ENCODE measurements at regions not wholly inside any gene's neighbourhood (a gene's known extent, or its start where the extent isn't known, plus 50 kb on each side); places are given as distances from the start of the nearest gene placed in this dataset.

DNA sequence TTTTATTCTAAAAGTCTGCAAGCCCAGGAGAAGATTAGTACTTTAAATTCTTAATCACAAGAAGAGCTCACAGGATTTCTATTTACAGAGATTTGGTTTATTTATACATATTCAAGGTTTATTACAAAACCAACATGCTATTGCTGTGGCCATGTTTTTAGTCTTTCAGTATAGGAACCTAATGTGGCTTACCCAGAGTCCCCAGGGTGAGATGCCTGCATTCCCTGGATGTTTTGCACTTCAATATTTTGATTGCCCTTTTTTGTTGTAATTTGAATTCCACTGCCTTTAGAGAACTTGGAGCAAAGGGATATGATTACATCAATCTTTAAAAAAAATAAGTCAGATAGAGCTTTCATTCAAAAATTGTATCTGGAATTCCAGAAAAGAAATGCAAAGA lies 146.0 kb upstream of the FRMPD4 start:
- Histone ChIP-seq H3K27ac (no peak overlapping the region), H3K36me3 (no peaks in the 10 kb centered on the region), H3K27me3 (no peaks in the 10 kb centered on the region), H3K9me3 (no peaks in the 10 kb centered on the region), H3K4me3 (no peak overlapping the region), H3K4me1 (no peaks in the 10 kb centered on the region)
- in situ Hi-C loops (cut with MboI; ENCODE audit: low pct_ligation_motif_present in 1 of 4, low pct_unique_long_range_greater_than_20kb in 1 of 4, low sequenced_read_pairs in 3 of 4) (no loop called here), intact Hi-C loops (cut with DNase I; ENCODE audit: low total_unique reads) (no loop called here)
- TF ChIP-seq CTCF (IDR thresholded peaks at IDR 0.05) (no peak), EP300 (IDR thresholded peaks at IDR 0.05; ENCODE audit: low read depth) (no peak), POLR2A (IDR thresholded peaks at IDR 0.05) (no peak), POLR2AphosphoS5 (IDR thresholded peaks at IDR 0.05) (no peak)
- no peak for DNase-seq

GRCh38 chrX:11995146-11995545 lies 143.1 kb upstream of the FRMPD4 start:
- WGBS, 2 donors (ENCODE audit: low coverage in 1 of 2) = 0 to 12% methylated on average over 1 of the region's 1 CpG
- H3K4me3 ChIP-seq = no peak overlapping the region
- no peak for TF ChIP-seq POLR2A (IDR thresholded peaks at IDR 0.05)
- no peak for TF ChIP-seq EP300 (IDR thresholded peaks at IDR 0.05; ENCODE audit: low read depth)
- no peak for TF ChIP-seq CTCF (IDR thresholded peaks at IDR 0.05)
- no peak for TF ChIP-seq POLR2AphosphoS5 (IDR thresholded peaks at IDR 0.05)
- intact Hi-C loops (cut with DNase I; ENCODE audit: low total_unique reads) = no loop called here
- H3K27me3 ChIP-seq = no peaks in the 10 kb centered on the region
- DNase-seq = no peak
- no peaks in the 10 kb centered on the region for H3K36me3 ChIP-seq
- no peak overlapping the region for H3K27ac ChIP-seq
- in situ Hi-C loops (cut with MboI; ENCODE audit: low pct_ligation_motif_present in 1 of 4, low pct_unique_long_range_greater_than_20kb in 1 of 4, low sequenced_read_pairs in 3 of 4) = no loop called here
- no peaks in the 10 kb centered on the region for H3K4me1 ChIP-seq
- H3K9me3 ChIP-seq = no peaks in the 10 kb centered on the region

GRCh38 chrX:11996810-11997209 lies 141.5 kb upstream of the FRMPD4 start:
- Histone ChIP-seq H3K27me3 (no peaks in the 10 kb centered on the region), H3K27ac (no peak overlapping the region), H3K4me1 (no peaks in the 10 kb centered on the region), H3K4me3 (no peak overlapping the region), H3K9me3 (no peaks in the 10 kb centered on the region), H3K36me3 (no peaks in the 10 kb centered on the region)
- 43% methylated on average over 2 of the region's 2 CpGs; no CpG with 5 or more reads in 1 of the 2 donors for WGBS, 2 donors (ENCODE audit: low coverage in 1 of 2)
- intact Hi-C loops (cut with DNase I; ENCODE audit: low total_unique reads) (no loop called here), in situ Hi-C loops (cut with MboI; ENCODE audit: low pct_ligation_motif_present in 1 of 4, low pct_unique_long_range_greater_than_20kb in 1 of 4, low sequenced_read_pairs in 3 of 4) (no loop called here)
- no peak for DNase-seq
- TF ChIP-seq POLR2AphosphoS5 (IDR thresholded peaks at IDR 0.05) (no peak), POLR2A (IDR thresholded peaks at IDR 0.05) (no peak), CTCF (IDR thresholded peaks at IDR 0.05) (no peak), EP300 (IDR thresholded peaks at IDR 0.05; ENCODE audit: low read depth) (no peak)

- H3K9me3 ChIP-seq = no peaks in the 10 kb centered on the region
- H3K27me3 ChIP-seq = no peaks in the 10 kb centered on the region
- H3K4me3 ChIP-seq = no peak overlapping the region
- in situ Hi-C loops (cut with MboI; ENCODE audit: low pct_ligation_motif_present in 1 of 4, low pct_unique_long_range_greater_than_20kb in 1 of 4, low sequenced_read_pairs in 3 of 4) = no loop called here
- no peaks in the 10 kb centered on the region for H3K36me3 ChIP-seq
- no peak overlapping the region for H3K27ac ChIP-seq
- intact Hi-C loops (cut with DNase I; ENCODE audit: low total_unique reads) = no loop called here
- 42% methylated on average over 2 of the region's 2 CpGs; no CpG with 5 or more reads in 1 of the 2 donors for WGBS, 2 donors (ENCODE audit: low coverage in 1 of 2)
- no peak for TF ChIP-seq POLR2AphosphoS5 (IDR thresholded peaks at IDR 0.05)
- TF ChIP-seq EP300 (IDR thresholded peaks at IDR 0.05; ENCODE audit: low read depth) = no peak
- no peak for TF ChIP-seq POLR2A (IDR thresholded peaks at IDR 0.05)
- no peak for TF ChIP-seq CTCF (IDR thresholded peaks at IDR 0.05)
- no peaks in the 10 kb centered on the region for H3K4me1 ChIP-seq
- DNase-seq = no peak
Observed at GRCh38 chrX:11998944-11999343, 139.3 kb upstream of the FRMPD4 start.

All from transverse colon (tissue), 4 donors.